Thyroid gland (tissue), 4 donors: ENCODE measurements at regions not wholly inside any gene's neighbourhood (a gene's known extent, or its start where the extent isn't known, plus 50 kb on each side); places are given as distances from the start of the nearest gene placed in this dataset.

ENCODE experiments used
- CTCF ChIP-seq, 6 experiments: fragments of 200-600 bp in 3 of 6; fragments of 450-650 bp in 3 of 6; sonication (generic) in 3 of 6; IDR thresholded peaks; one replicate each; pipeline ENCODE4 v1.5.1; 2016 to 2019; ENCODE audit warnings: antibody characterized with exemption in 6 of 6, mild to moderate bottlenecking in 2 of 6, inconsistent platforms in 1 of 6, moderate library complexity in 1 of 6
- POLR2A ChIP-seq, 2 donors: fragments of 450-650 bp; IDR thresholded peaks; one replicate each; pipeline ENCODE4 v1.6.1; 2017; ENCODE audit warnings: antibody characterized with exemption in 2 of 2, mild to moderate bottlenecking in 2 of 2, moderate library complexity in 1 of 2

- TF ChIP-seq POLR2A (IDR thresholded peaks at IDR 0.05) (no peak), CTCF (IDR thresholded peaks at IDR 0.05) (no peak)
Measured at GRCh38 chr7:3239291-3239691, 61.8 kb upstream of the SDK1 start.
